ENCODE measurements at regions not wholly inside any gene's neighbourhood (a gene's known extent, or its start where the extent isn't known, plus 50 kb on each side); places are given as distances from the start of the nearest gene placed in this dataset.

- DNase-seq, result no peak
Measured at GRCh38 chr10:9634466-9634865, 1383.2 kb upstream of the CELF2 start.

GRCh38 chr10:9635691-9636090 lies 1382.0 kb upstream of the CELF2 start:
- no peak for DNase-seq

GRCh38 chr10:9636216-9636615 lies 1381.5 kb upstream of the CELF2 start:
- no peak for DNase-seq

- DNase-seq, result no peak
Measured at GRCh38 chr10:9643782-9644181, 1373.9 kb upstream of the CELF2 start.

GRCh38 chr10:9645404-9645803 lies 1372.3 kb upstream of the CELF2 start:
- no peak for DNase-seq

GRCh38 chr10:9645928-9646600 lies 1371.6 kb upstream of the CELF2 start:
- no peak for DNase-seq

GRCh38 chr10:9654261-9654660 lies 1363.4 kb upstream of the CELF2 start:
- DNase-seq, result no peak

- DNase-seq, result no peak
Measured at GRCh38 chr10:9656386-9656785, 1361.3 kb upstream of the CELF2 start.

GRCh38 chr10:9656996-9657395 lies 1360.7 kb upstream of the CELF2 start:
- no peak for DNase-seq

GRCh38 chr10:9657530-9657929 lies 1360.1 kb upstream of the CELF2 start:
- no peak for DNase-seq

- DNase-seq, result no peak
Measured at GRCh38 chr10:9668411-9668810, 1349.3 kb upstream of the CELF2 start.

GRCh38 chr10:9670911-9671310 lies 1346.8 kb upstream of the CELF2 start:
- DNase-seq, result no peak

GRCh38 chr10:9681655-9682054 lies 1336.0 kb upstream of the CELF2 start:
- DNase-seq, result no peak

- no peak for DNase-seq
Measured at GRCh38 chr10:9682802-9683201, 1334.9 kb upstream of the CELF2 start.

- DNase-seq, result no peak
Measured at GRCh38 chr10:9684186-9684585, 1333.5 kb upstream of the CELF2 start.

- DNase-seq, result no peak
Measured at GRCh38 chr10:9685596-9685995, 1332.1 kb upstream of the CELF2 start.

- DNase-seq, result no peak
Measured at GRCh38 chr10:9688711-9689110, 1329.0 kb upstream of the CELF2 start.

- no peak for DNase-seq
Measured at GRCh38 chr10:9707216-9707615, 1310.5 kb upstream of the CELF2 start.

GRCh38 chr10:9709849-9710248 lies 1307.8 kb upstream of the CELF2 start:
- DNase-seq, result no peak

GRCh38 chr10:9712393-9712792 lies 1305.3 kb upstream of the CELF2 start:
- DNase-seq, result no peak

- no peak for DNase-seq
Measured at GRCh38 chr10:9719246-9719645, 1298.4 kb upstream of the CELF2 start.

GRCh38 chr10:9733766-9734165 lies 1283.9 kb upstream of the CELF2 start:
- DNase-seq, result no peak

- no peak for DNase-seq
Measured at GRCh38 chr10:9734218-9734617, 1283.5 kb upstream of the CELF2 start.

GRCh38 chr10:9735731-9736130 lies 1281.9 kb upstream of the CELF2 start:
- no peak for DNase-seq

GRCh38 chr10:9743639-9744038 lies 1274.0 kb upstream of the CELF2 start:
- no peak for DNase-seq

- no peak for DNase-seq
Measured at GRCh38 chr10:9745158-9745557, 1272.5 kb upstream of the CELF2 start.

Measured in NCI-H2171 treated with DMSO at 0.1 percent for 48 hours (cell line).